NB4 (cell line): ENCODE measurements at regions not wholly inside any gene's neighbourhood (a gene's known extent, or its start where the extent isn't known, plus 50 kb on each side); places are given as distances from the start of the nearest gene placed in this dataset.

Experiments
- POLR2A ChIP-seq: IDR thresholded peaks from 2 replicates; pipeline ENCODE4 v1.6.1; 2011; ENCODE audit warnings: mild to moderate bottlenecking; ENCODE audit not compliant: insufficient read length; ENCODE audit errors: extremely low read depth
- TF ChIP-seq, protein P1 (sequence below): IDR thresholded peaks from one replicate; pipeline ENCODE4 v1.5.1; 2012; ENCODE audit warnings: low read depth, low read length
- TF ChIP-seq, protein P2 (sequence below): IDR thresholded peaks from 2 replicates; pipeline ENCODE4 v1.6.1; 2011; ENCODE audit warnings: low read depth, low read length

DNA sequence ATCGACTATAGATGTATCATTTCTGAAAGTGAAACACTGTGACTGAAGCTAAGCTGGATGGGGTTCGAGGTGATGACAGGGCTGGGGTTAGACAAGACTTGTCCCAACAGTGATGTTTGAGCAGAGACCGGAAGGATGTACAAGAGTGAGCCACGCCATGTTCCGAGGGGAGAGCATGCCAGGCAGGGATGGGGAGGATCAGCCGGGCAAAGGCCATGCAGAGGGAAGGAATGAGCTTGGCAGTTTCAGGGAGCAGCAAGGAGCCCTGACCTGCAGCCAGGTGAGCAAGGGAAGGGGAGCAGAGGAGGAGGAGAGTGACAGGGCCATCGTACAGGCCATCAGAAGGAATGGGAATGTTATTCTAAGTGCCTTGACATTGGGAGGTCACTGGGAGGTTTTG is 114.9 kb upstream of the GPR26 start:
- TF ChIP-seq, protein P1, sequence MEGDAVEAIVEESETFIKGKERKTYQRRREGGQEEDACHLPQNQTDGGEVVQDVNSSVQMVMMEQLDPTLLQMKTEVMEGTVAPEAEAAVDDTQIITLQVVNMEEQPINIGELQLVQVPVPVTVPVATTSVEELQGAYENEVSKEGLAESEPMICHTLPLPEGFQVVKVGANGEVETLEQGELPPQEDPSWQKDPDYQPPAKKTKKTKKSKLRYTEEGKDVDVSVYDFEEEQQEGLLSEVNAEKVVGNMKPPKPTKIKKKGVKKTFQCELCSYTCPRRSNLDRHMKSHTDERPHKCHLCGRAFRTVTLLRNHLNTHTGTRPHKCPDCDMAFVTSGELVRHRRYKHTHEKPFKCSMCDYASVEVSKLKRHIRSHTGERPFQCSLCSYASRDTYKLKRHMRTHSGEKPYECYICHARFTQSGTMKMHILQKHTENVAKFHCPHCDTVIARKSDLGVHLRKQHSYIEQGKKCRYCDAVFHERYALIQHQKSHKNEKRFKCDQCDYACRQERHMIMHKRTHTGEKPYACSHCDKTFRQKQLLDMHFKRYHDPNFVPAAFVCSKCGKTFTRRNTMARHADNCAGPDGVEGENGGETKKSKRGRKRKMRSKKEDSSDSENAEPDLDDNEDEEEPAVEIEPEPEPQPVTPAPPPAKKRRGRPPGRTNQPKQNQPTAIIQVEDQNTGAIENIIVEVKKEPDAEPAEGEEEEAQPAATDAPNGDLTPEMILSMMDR: no peak
- TF ChIP-seq POLR2A: no peak
- TF ChIP-seq, protein P2, sequence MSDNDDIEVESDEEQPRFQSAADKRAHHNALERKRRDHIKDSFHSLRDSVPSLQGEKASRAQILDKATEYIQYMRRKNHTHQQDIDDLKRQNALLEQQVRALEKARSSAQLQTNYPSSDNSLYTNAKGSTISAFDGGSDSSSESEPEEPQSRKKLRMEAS: no peak
